ENCODE measurements at regions not wholly inside any gene's neighbourhood (a gene's known extent, or its start where the extent isn't known, plus 50 kb on each side); places are given as distances from the start of the nearest gene placed in this dataset.

DNA sequence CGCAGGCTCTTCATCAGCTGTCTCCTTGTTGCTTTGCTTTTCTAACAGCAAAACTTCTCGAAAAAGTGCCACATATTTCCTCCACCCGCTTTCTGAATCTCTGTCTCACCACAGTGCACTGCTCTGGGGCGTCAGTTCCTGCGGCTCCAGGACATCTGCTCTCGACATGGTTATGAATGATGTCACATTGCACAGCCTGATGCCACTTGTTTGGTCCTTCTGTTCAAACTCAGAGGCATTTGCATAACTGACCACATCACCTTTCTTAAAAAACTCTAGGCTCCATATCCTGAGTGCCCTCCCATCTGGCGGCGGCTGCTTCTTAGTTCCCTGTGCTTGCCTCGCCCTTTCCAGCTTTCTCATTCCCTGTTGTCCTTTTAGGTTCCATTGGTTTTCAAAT lies 469.3 kb upstream of the COBL start:
- DNase-seq (ENCODE audit: low read depth, low spot score): no peak
- no peak overlapping the region for H3K4me3 ChIP-seq (ENCODE audit: low read depth, low read length)
- ChIA-PET CTCF (no interaction called here), POLR2A (no interaction called here)
- TF ChIP-seq, protein P1, sequence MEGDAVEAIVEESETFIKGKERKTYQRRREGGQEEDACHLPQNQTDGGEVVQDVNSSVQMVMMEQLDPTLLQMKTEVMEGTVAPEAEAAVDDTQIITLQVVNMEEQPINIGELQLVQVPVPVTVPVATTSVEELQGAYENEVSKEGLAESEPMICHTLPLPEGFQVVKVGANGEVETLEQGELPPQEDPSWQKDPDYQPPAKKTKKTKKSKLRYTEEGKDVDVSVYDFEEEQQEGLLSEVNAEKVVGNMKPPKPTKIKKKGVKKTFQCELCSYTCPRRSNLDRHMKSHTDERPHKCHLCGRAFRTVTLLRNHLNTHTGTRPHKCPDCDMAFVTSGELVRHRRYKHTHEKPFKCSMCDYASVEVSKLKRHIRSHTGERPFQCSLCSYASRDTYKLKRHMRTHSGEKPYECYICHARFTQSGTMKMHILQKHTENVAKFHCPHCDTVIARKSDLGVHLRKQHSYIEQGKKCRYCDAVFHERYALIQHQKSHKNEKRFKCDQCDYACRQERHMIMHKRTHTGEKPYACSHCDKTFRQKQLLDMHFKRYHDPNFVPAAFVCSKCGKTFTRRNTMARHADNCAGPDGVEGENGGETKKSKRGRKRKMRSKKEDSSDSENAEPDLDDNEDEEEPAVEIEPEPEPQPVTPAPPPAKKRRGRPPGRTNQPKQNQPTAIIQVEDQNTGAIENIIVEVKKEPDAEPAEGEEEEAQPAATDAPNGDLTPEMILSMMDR (IDR thresholded peaks at IDR 0.05; ENCODE audit: insufficient read depth, low read length, missing control alignments): no peak

DNA sequence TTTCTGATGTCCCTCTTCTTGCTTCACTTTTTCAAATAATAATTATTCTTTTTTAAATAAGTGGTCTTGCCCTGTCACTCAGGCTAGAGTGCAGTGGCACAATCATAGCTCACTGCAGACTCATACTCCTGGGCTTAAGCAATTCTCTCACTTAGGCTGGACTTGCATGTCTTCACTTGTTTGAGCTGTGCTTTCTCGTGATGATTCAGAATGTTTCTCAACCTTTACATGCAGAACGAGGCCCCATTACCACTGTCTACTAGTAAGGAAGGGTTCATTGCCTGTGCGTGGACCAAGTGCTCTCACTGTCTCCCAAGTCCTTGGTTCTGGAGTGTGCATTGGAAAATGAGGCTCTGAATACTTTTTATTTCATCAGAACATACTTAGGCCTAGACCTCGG lies 468.6 kb upstream of the COBL start:
- no peak for DNase-seq (ENCODE audit: low read depth, low spot score)
- ChIA-PET POLR2A (no interaction called here), CTCF (no interaction called here)
- no peak overlapping the region for H3K4me3 ChIP-seq (ENCODE audit: low read depth, low read length)
- TF ChIP-seq, protein P1 (IDR thresholded peaks at IDR 0.05; ENCODE audit: insufficient read depth, low read length, missing control alignments): no peak

GRCh38 chr7:51783241-51783640 lies 466.6 kb upstream of the COBL start:
- ChIA-PET CTCF (no interaction called here), POLR2A (no interaction called here)
- no peak for DNase-seq (ENCODE audit: low read depth, low spot score)
- no peak overlapping the region for H3K4me3 ChIP-seq (ENCODE audit: low read depth, low read length)
- TF ChIP-seq, protein P1 (IDR thresholded peaks at IDR 0.05; ENCODE audit: insufficient read depth, low read length, missing control alignments): no peak

- ChIA-PET CTCF (no interaction called here), POLR2A (no interaction called here)
- TF ChIP-seq, protein P1 (IDR thresholded peaks at IDR 0.05; ENCODE audit: insufficient read depth, low read length, missing control alignments): no peak
- DNase-seq (ENCODE audit: low read depth, low spot score): no peak
- H3K4me3 ChIP-seq (ENCODE audit: low read depth, low read length): no peak overlapping the region
Observed at GRCh38 chr7:51778121-51778520, 461.5 kb upstream of the COBL start.

DNA sequence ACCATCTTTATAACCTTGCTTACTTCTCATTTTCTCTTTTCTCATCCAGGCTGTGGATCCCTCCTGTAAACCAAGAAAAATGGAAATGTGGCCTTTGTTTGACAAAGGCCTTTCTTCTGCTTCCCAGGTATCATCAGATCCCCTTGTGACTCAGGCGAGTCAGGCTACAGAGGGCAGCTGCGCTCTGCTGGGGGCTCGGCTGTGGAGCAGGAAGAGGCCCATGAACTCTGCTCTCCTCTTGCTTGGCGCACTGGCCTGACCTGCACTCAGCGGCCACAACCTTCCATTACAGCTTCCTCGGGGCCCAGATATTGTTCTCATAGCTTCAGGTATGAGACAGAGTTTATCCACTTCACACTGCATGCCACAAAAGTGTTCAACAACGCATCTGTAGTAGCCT lies 457.6 kb upstream of the COBL start:
- H3K4me3 ChIP-seq (ENCODE audit: low read depth, low read length): no peak overlapping the region
- ChIA-PET POLR2A (no interaction called here), CTCF (no interaction called here)
- TF ChIP-seq, protein P1 (IDR thresholded peaks at IDR 0.05; ENCODE audit: insufficient read depth, low read length, missing control alignments): no peak
- no peak for DNase-seq (ENCODE audit: low read depth, low spot score)

- CTCF ChIA-PET: no interaction called here
- no peak for DNase-seq (ENCODE audit: low read depth, low spot score)
- H3K4me3 ChIP-seq (ENCODE audit: low read depth, low read length): no peak overlapping the region
- POLR2A ChIA-PET: no interaction called here
- TF ChIP-seq, protein P1 (IDR thresholded peaks at IDR 0.05; ENCODE audit: insufficient read depth, low read length, missing control alignments): no peak
Observed at GRCh38 chr7:51772190-51772589, 455.6 kb upstream of the COBL start.
